ENCODE measurements at regions not wholly inside any gene's neighbourhood (a gene's known extent, or its start where the extent isn't known, plus 50 kb on each side); places are given as distances from the start of the nearest gene placed in this dataset.

GRCh38 chr9:99588747-99589146 is 232.9 kb upstream of the NR4A3 start:
- Histone ChIP-seq H3K36me3 (ENCODE audit: control insufficient read depth, insufficient read depth, low read length) (no peaks in the 10 kb centered on the region), H3K79me2 (no peaks in the 10 kb centered on the region), H3K27ac (no peak overlapping the region), H3K9me3 (ENCODE audit: control insufficient read depth, low read length) (no peaks in the 10 kb centered on the region), H3K27me3 (ENCODE audit: control insufficient read depth, insufficient read depth, low read length) (no peaks in the 10 kb centered on the region), H3K9ac (no peak overlapping the region), H3K4me2 (ENCODE audit: low read length) (no peak overlapping the region), H3K4me1 (no peaks in the 10 kb centered on the region), H2AFZ (no peak overlapping the region), H3K4me3 (ENCODE audit: low read depth, low read length) (no peak overlapping the region)
- TF ChIP-seq CTCF (IDR thresholded peaks at IDR 0.05), result no peak

GRCh38 chr9:99590410-99590809 is 231.3 kb upstream of the NR4A3 start:
- Histone ChIP-seq H2AFZ (no peak overlapping the region), H3K4me2 (ENCODE audit: low read length) (no peak overlapping the region), H3K9me3 (ENCODE audit: control insufficient read depth, low read length) (no peaks in the 10 kb centered on the region), H3K79me2 (no peaks in the 10 kb centered on the region), H3K4me3 (ENCODE audit: low read depth, low read length) (no peak overlapping the region), H3K36me3 (ENCODE audit: control insufficient read depth, insufficient read depth, low read length) (no peaks in the 10 kb centered on the region), H3K27ac (no peak overlapping the region), H3K27me3 (ENCODE audit: control insufficient read depth, insufficient read depth, low read length) (no peaks in the 10 kb centered on the region), H3K4me1 (no peaks in the 10 kb centered on the region), H3K9ac (no peak overlapping the region)
- TF ChIP-seq CTCF (IDR thresholded peaks at IDR 0.05), result no peak

DNA sequence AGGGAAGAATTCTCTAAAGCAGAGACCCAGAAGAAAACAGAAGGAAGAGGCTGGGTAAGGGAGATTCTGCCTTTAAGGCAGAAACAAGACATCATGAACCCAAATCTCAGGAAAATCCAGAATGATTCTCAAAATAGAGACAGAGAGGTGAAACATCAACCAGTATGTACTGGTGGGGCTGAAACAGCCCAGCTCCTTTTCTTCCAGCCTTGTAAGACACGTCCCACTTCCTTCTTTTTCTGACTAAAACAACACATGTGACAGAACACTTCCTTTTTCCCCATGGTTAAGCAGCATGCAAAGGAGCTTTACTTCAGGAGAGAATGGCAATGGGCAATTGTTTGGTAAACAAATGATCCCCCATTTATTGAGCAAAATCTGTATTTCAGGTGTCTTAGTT is 230.8 kb upstream of the NR4A3 start:
- no peak overlapping the region for H3K27ac ChIP-seq
- no peak overlapping the region for H2AFZ ChIP-seq
- no peak overlapping the region for H3K9ac ChIP-seq
- H3K79me2 ChIP-seq, result no peaks in the 10 kb centered on the region
- no peak overlapping the region for H3K4me3 ChIP-seq (ENCODE audit: low read depth, low read length)
- no peaks in the 10 kb centered on the region for H3K4me1 ChIP-seq
- no peak overlapping the region for H3K4me2 ChIP-seq (ENCODE audit: low read length)
- no peaks in the 10 kb centered on the region for H3K27me3 ChIP-seq (ENCODE audit: control insufficient read depth, insufficient read depth, low read length)
- H3K36me3 ChIP-seq (ENCODE audit: control insufficient read depth, insufficient read depth, low read length), result no peaks in the 10 kb centered on the region
- H3K9me3 ChIP-seq (ENCODE audit: control insufficient read depth, low read length), result no peaks in the 10 kb centered on the region
- TF ChIP-seq CTCF (IDR thresholded peaks at IDR 0.05), result no peak

DNA sequence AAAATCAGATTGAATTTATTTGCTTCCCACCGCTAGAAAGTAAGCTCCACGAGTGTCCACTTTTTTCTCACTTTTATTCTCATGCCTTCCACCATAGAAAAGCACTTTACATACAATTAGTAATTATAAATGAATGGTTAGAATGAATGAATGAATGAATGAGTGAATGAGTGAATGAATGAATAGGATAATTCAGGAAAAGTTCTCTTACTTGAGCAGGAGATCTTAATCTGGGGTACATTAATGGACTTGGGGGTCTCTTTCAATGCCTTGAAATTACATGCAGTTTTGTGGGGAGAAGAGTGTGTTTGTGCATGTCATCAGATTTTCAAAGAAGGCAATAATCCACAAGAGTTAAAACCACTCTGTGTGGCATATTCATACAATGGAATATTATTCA is 229.9 kb upstream of the NR4A3 start:
- TF ChIP-seq CTCF (IDR thresholded peaks at IDR 0.05), result no peak
- no peak overlapping the region for H3K4me2 ChIP-seq (ENCODE audit: low read length)
- H3K9ac ChIP-seq, result no peak overlapping the region

GRCh38 chr9:99592834-99593574 is 228.7 kb upstream of the NR4A3 start:
- no peaks in the 10 kb centered on the region for H3K27me3 ChIP-seq (ENCODE audit: control insufficient read depth, insufficient read depth, low read length)
- no peak overlapping the region for H3K4me3 ChIP-seq (ENCODE audit: low read depth, low read length)
- no peaks in the 10 kb centered on the region for H3K4me1 ChIP-seq
- TF ChIP-seq CTCF (IDR thresholded peaks at IDR 0.05), result no peak
- no peak overlapping the region for H2AFZ ChIP-seq
- H3K27ac ChIP-seq, result no peak overlapping the region
- no peaks in the 10 kb centered on the region for H3K36me3 ChIP-seq (ENCODE audit: control insufficient read depth, insufficient read depth, low read length)
- no peak overlapping the region for H3K4me2 ChIP-seq (ENCODE audit: low read length)
- no peaks in the 10 kb centered on the region for H3K79me2 ChIP-seq
- H3K9ac ChIP-seq, result no peak overlapping the region
- no peaks in the 10 kb centered on the region for H3K9me3 ChIP-seq (ENCODE audit: control insufficient read depth, low read length)

More for the DNA sequence above, 229.9 kb upstream of the NR4A3 start:
- no peaks in the 10 kb centered on the region for H3K9me3 ChIP-seq (ENCODE audit: control insufficient read depth, low read length)
- no peak overlapping the region for H2AFZ ChIP-seq
- H3K4me1 ChIP-seq, result no peaks in the 10 kb centered on the region
- H3K79me2 ChIP-seq, result no peaks in the 10 kb centered on the region
- no peaks in the 10 kb centered on the region for H3K36me3 ChIP-seq (ENCODE audit: control insufficient read depth, insufficient read depth, low read length)
- no peak overlapping the region for H3K27ac ChIP-seq
- H3K4me3 ChIP-seq (ENCODE audit: low read depth, low read length), result no peak overlapping the region
- H3K27me3 ChIP-seq (ENCODE audit: control insufficient read depth, insufficient read depth, low read length), result no peaks in the 10 kb centered on the region

All from parathyroid adenoma (tissue), 2 donors.